ENCODE measurements at regions not wholly inside any gene's neighbourhood (a gene's known extent, or its start where the extent isn't known, plus 50 kb on each side); places are given as distances from the start of the nearest gene placed in this dataset.

DNA sequence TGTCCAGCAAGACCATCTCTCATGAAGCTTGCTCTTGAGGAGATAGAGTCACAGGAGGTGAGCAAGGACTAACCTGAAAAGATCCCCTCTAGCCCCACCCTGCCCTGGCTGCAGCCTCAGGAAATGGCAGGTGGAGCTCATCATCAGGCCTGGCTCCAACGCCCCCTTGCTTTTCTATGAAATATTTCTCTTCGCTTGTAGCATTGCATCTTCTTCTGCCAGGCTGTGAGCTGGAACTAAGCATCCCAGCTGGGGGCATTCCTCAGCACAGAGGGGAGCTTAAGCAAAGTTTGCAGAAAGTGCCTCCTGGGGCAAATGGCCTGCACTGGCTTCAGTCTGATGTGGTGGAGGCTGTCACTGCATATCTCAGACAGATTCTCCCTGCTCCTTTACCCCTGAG, 90.1 kb upstream of the LGALSL start:
- DNase-seq (ENCODE audit: low read depth in 1 of 2, low spot score in 1 of 2), result no peak

DNA sequence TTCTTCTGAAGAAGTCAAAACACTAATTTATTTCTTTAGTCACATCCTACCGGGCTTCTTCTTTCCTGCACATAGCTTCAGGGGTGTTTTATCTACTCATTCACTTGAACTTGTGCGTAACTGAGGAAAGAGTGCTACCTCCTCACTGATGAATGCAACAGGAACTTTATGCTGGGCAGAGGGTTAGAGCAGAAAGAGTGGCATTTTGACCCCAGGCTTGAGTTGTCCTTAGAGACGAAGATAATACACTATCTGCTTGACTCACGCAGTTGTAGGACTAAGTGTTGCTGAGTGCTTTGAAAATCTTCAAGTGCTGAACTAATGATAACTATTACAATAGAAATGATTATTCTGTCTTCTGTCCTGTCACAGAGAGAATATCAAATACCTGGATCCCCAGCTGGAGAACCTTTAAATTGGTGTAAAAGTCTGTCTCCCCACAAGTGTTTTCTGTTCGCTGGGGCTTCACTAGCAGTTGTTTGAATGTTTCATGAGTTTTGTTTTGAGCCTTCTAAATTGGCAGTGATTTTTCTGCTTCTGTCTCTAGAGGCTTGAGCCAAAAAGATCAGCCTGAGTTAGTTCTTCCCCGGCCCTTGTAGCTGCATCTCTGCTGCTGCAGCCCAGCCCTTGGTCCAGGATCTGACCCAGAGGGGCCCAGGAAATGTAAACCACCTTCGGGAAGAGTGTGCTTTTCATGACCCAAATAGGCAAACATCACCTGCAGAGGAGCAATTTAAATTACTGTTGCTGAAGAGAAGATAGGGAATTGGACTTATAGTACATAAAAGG, 86.3 kb upstream of the LGALSL start:
- no peak for DNase-seq (ENCODE audit: low read depth in 1 of 2, low spot score in 1 of 2)

DNA sequence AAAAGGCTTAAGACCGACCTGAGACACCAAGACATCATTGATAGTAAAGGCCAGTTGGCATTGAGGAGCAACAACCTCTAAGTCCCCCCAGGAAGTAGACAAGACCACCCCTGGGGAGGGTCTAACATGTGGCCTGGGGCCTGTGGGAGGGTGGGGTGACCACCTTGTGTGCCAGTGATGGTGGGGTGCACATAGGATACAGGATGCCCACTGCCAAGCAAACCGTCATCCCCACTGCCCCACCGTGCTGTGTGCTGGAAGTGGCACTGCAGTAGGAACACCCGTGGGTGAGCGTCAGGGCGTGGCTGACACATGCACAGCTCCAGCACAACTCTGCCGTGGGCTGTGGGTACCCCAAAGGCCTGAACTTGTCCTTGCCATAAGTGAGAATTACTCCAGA, 84.3 kb upstream of the LGALSL start:
- DNase-seq (ENCODE audit: low read depth in 1 of 2, low spot score in 1 of 2), result no peak

DNA sequence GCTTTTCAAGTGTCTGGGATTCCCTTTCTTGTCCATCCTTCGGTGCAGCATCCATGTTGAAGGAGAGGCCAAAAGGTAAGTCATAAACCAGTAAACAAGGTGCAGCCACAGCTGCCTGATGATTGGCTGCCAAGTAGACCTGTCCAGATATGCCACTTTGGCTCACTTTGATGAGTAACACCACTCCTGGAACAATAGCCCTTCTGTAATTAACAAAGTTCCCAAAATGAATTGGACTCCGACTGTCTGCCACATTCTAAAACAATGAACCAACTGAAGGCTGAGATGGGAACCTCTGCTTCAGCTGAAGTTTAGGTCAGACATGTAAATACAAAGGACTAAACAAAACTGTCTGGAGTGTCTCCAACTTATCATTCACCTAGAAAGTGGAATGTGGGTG, 82.2 kb upstream of the LGALSL start:
- DNase-seq (ENCODE audit: low read depth in 1 of 2, low spot score in 1 of 2), result no peak

DNA sequence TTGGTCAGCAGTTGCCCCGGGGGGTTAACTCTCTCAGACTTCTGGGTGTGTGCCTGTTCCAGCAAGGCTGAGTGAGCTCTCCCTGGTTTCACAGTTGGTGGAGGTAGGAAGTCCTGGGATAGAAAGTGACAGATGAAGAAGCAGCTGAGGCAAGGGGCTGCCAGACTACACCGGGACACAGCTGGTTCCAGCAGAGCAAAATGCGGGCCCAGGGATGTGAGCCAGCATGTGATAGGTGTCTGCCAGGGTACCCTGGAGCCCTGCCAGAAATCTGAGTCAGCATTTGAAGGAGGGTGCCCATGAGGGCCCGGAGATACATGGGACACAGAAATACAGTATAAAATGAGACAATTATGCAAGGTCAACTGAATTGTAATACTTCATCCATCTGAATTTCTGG, 79.3 kb upstream of the LGALSL start:
- no peak for DNase-seq (ENCODE audit: low read depth in 1 of 2, low spot score in 1 of 2)

DNA sequence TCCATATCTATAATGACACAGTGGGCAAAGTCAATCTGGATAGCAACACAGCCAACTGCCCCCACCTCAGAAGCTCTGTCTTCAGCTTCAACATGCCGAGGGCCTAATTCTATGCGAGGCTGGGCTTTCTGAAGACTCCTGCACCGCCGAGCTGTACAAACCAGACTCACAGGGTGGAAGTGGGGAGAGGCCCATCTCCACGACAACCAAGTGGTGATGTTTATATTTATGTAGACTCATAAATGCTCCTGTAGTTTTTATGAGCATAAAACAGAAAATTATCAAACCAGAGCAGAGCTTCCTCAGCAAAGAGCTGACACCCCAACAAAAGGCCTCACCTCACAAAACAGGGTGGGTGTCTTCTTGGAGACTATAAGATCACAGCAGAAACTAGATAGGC, 77.0 kb upstream of the LGALSL start:
- no peak for DNase-seq (ENCODE audit: low read depth in 1 of 2, low spot score in 1 of 2)

DNA sequence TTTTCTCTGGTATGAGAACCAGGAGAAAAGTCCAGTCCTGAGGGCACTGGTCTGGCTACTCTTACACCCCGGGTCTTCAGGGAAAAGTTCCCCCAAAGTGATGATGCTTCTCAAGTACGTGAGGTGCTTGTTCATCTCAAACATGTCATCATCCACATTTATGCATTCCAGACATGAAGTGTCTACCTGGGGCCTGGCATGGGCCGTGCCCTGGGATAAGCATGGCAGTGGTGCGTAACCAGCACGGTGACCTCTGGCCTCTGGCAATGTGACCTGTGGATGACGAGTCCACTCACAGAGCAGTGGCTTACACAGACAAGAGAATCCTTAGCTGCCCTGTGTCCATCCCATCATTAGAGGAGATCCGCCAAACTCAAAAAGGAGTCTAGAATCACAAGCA, 74.8 kb upstream of the LGALSL start:
- DNase-seq (ENCODE audit: low read depth in 1 of 2, low spot score in 1 of 2), result no peak

DNA sequence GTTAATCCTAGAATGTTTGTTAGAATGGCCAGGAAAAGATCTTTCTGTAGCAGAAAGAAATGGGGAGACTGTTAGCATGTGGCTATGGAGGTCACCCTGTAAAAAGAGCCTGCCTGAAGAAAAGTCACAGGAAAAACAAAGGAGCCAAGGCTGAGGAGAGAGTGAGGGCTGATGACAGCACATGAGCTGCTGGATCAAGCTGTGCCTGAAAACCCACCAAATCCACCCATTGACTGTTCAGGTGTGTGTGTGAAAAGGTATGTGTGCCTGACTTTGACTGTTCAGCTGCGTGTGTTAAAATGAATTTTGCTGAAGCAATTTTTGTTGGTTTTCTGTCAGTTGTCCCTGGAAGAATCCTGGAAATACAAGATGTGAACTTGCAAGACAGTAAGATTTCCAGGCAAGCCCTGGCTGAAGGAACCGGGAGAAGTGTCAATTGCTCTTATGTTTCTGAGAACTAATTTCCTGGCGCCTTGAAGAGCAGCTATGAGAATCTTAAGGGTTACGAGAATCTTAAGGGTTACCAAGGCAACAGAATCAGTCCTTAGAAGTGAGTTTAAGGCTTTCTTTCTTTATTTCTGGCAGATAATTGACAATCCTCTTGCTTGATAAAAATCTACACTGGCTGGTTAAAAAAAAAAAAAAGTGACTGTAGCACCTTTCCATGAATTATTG, 73.0 kb upstream of the LGALSL start:
- no peak for DNase-seq (ENCODE audit: low read depth in 1 of 2, low spot score in 1 of 2)

DNA sequence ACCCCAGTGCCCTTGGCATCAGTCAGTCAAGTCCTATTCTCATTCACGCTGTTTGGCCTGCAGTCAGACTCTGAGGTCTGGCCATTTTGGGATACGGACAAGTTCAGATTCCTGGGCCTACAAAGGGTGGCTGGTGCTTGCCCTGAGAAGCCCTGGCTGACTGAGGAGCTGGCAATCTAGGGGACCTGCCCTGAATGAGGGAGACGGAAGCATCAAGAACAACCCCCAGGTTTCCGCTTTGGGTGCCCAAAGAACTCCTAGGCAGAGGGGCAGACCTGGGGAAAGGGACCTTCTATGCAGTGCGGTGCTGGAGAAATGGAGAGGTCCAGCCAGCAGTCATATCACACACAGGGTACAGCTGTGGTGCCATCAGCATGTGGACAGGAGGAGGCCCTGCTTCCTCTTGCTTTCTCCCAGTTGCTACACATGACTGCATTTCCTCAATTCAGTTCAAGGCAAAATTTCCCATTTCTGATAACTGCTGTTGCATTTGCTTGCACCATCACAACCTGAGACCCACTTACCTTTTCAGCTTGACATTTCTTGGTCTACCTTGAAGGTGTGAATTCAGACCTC, 70.9 kb upstream of the LGALSL start:
- DNase-seq (ENCODE audit: low read depth in 1 of 2, low spot score in 1 of 2), result no peak

DNA sequence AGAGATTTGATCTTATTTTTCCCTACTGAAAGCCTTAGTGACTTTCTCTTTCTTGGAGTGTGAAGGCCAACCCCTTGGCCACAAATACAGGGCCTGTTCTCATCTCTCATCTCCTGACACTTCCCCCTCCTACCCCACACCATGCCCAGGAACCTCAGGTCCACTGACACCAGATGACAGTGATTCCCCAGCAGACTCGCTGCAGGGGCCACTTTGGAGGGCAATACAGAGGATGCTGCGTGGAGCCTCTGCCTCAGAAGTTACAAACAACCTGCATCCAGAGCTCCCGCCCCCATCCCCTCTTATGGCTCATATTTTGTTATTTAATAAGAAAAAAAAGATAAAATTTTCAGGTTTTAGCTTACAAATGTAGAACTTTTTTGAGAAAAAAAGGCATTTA, 70.1 kb upstream of the LGALSL start:
- no peak for DNase-seq (ENCODE audit: low read depth in 1 of 2, low spot score in 1 of 2)

DNA sequence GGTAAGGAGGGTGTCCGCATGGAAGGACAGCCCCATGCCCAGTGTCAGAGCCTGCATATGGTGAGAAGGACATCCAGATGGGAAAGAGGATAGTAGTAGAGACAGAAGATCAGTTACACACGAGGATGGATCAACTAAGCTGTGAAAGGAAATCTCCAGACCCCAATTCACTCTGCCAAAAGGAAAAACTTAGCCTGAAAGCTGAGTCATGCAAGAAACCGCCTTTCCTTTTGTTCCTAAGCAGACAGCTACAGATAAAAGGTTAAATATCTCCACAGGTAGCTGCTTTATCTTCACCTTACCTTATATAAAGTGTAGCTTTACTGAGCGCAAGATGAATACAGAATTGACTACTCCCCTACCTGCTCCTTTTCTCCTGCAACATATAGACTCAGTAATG, 67.3 kb upstream of the LGALSL start:
- no peak for DNase-seq (ENCODE audit: low read depth in 1 of 2, low spot score in 1 of 2)

DNA sequence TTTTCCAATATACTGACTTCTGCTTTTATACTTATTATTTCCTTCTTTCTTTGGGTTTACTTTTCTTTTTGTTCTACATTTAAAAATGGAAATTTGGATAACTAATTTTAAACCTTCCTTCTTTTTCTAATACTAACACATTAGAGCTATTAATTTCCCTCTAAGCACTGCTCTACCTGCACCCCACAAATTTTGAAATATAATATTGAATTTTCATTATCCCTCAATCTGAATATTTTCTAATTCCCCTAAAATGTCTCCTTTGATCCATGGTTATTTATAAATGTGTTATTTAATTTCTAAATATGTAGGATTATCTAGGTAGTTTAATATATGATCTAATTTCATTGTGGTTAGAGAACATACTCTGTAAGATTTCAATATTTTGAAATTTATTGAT, 63.4 kb upstream of the LGALSL start:
- no peak for DNase-seq (ENCODE audit: low read depth in 1 of 2, low spot score in 1 of 2)

DNA sequence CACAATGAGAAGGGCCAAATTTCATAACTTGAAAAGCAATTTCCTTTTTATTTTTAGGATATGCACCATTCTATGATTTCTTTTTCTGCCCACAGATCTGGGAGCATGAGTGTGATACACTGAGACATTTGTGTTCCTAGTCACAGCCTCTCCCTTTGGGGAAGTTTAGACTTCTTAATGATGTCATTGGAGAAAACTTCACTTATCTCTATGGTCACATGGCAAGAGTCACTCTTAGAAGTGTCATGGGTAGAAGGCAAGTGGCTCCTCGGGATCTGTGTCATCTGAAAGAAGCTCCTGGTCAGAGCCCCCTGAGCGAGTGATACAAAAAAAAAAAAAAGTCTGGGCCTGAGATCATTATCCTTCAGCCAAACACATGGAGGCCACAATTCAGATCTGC, 62.5 kb upstream of the LGALSL start:
- DNase-seq (ENCODE audit: low read depth in 1 of 2, low spot score in 1 of 2), result no peak

DNA sequence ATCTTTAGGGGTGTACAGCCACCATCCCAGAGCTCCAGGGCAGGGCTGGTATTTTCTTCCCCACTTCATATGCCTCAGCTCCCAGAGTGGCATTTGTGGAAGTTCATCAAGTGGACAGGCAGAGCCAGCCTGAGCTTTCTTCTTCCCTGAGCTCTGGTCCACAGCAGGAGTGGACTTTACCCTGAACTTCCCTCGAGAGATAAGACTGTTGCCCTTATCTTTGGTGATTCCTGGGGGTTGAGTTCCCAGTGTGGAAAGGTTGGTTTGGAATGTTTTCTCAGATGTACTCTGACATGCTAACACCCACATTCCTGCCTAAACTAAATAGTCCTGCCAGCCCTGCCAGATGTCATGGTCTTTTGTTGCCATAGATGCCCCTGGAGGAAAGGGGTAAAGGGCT, 62.0 kb upstream of the LGALSL start:
- DNase-seq (ENCODE audit: low read depth in 1 of 2, low spot score in 1 of 2), result no peak

DNA sequence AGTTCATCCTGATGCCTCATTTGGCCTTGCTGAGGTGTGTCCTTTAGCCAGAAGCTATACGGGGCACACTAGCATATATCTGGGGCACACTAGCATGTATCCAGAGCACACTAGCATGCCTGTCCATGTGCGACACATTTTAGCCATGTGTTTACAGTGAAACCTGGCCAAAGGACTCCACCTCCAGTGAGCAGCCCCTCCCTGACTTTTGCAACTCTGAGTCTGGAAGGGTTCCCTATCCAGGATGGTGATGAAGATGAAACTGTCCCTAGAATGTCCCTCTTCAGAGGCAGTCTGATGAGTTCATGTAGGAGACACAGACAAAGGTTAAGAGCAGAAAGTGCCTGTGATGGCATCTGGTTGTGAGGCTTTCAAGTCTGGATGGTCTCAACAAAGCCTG, 61.4 kb upstream of the LGALSL start:
- no peak for DNase-seq (ENCODE audit: low read depth in 1 of 2, low spot score in 1 of 2)

DNA sequence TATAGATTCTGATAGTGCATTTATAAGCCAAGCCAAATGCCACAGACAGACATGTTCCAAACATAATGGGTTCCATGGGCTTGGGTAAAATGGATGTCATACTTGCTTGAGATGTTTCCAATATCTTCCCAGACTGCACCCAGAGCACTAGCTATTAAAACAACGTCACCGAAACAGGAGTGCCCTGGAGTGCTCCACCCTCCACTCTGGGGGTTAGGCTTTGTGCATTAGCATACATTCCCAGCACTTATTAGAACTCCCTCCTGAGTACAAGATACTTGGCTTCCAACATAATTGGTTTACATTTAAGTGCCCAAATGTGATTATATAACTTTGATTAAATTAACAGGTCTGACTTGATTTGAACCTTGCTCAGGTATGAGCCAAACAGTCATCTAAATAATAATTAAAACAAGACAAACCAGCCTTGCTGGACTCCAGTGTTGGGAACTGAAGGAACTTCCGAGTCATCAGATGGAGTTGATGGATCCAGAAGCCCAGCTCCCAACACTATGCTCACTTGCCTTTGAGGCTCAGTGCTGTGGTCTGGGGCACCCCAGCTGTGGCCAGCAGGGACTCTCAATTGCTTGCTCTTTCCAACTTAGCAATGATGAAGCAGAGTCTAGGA, 60.5 kb upstream of the LGALSL start:
- DNase-seq (ENCODE audit: low read depth in 1 of 2, low spot score in 1 of 2), result no peak

DNA sequence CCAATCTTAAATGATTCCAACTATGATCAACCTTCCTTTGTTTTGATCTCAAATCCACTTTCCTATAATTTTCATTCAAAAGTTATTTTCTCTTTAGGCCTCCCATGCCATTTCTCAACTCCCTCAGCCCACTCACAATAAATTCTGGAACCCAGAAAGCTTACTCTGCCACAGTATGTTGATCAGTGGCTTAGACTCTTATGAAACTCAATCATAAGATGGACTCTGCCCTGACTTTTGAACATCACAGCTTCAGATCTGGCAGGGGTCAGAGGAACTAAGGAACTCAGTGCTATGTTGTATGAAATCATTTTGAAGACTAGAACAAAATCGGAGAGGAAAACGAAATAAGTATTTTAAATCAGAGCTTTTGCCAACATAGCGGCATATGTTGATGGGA, 59.8 kb upstream of the LGALSL start:
- no peak for DNase-seq (ENCODE audit: low read depth in 1 of 2, low spot score in 1 of 2)

DNA sequence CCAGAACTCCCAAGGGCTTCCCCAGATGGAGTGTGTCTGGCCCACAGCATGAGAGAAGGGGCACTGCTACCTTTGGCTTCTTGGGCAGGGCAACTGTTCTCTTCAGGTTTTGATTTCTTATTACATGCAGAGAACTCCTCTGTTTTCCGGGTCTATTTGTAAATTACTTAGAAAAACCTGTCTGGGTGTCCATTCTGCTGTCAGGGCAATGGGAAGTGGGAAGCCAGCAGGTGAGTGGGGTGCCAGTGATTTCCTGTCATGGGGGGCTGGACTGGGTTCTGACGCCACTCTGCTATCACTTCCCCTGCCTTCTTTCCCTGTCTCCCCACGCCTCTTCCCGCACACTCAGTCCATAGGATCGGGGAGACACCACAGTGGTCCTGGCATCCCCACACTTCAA, 58.0 kb upstream of the LGALSL start:
- no peak for DNase-seq (ENCODE audit: low read depth in 1 of 2, low spot score in 1 of 2)

DNA sequence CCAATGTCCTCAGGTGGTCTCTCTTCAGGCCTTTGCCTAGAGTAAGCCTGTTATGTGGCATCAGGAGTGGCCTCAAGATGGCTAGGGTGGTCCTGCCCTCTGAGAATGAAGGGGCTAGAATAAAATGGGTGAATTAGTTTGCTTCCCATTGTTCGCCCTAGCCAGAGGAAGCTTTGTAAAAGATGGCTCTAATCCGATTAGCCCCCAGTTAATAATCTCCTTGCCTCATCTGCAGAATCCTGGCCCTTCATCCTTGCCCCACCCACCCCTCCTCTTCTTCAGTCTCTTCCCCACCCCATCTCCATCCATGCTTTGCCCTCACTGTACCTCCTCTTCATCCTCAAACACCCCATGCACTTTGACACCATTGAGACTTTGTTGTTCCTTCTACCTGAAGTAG, 57.4 kb upstream of the LGALSL start:
- no peak for DNase-seq (ENCODE audit: low read depth in 1 of 2, low spot score in 1 of 2)

DNA sequence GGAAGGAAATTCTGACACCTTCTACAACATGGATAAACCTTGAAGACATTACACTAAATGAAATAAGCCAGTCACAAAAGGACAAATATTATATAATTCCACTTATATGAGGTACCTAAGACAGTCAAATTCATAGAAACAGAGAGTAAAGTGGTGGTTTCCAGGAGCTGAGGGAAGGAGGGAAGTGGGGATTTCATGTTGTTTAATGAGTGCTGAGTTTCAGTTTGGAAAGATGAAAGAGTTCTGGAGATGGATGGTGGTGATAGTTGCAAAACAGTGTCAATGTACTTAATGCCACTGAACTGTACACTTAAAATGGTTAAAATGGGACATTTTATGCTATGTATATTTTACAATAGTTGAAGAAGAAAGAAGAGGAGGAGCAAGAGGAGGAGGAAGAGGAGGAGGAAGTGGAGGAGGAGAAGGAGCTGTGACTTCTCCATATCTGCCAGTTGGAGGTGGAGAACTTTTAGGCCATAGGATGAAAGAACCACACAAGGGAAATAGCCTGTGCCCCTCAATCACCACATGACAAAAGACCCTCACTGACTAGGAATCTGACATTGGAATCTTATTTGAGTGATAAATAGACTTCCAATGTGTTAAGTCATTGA, 55.3 kb upstream of the LGALSL start:
- DNase-seq (ENCODE audit: low read depth in 1 of 2, low spot score in 1 of 2), result no peak

DNA sequence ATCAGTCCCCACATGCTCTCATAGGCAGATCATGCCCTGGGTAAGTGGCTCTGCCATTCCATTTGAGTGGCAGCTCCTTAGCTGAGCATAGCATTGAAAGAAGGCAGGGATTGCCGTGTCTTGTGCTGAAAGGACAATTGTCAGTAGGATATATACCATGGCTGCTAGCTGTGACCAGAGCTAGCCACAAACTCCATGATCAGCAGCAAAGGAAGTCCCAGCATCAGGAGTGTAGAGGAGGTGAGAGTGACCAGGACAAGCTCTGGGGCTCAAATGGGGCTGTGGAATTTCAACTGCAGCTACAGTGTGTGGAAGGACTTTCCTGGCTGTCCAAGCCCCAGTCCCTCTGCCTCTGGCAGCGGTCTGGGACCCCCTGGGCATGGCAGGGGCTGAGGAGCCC, 54.4 kb upstream of the LGALSL start:
- DNase-seq (ENCODE audit: low read depth in 1 of 2, low spot score in 1 of 2), result no peak
